ENCODE measurements at regions not wholly inside any gene's neighbourhood (a gene's known extent, or its start where the extent isn't known, plus 50 kb on each side); places are given as distances from the start of the nearest gene placed in this dataset.

GRCh38 chr18:78046631-78047030 lies 797.0 kb downstream of the GALR1 start:
- TF ChIP-seq ZNF274 (IDR thresholded peaks at IDR 0.05; ENCODE audit: low read depth, low read length) (no peak), YY1 (IDR thresholded peaks at IDR 0.05; ENCODE audit: insufficient read depth, insufficient read length) (no peak)
